ENCODE measurements at regions not wholly inside any gene's neighbourhood (a gene's known extent, or its start where the extent isn't known, plus 50 kb on each side); places are given as distances from the start of the nearest gene placed in this dataset.
"Not testable (repeated sequence)": the region's sequence is repeated elsewhere in the genome, so short reads cannot be mapped to it uniquely, and the experiment has no call there.

DNA sequence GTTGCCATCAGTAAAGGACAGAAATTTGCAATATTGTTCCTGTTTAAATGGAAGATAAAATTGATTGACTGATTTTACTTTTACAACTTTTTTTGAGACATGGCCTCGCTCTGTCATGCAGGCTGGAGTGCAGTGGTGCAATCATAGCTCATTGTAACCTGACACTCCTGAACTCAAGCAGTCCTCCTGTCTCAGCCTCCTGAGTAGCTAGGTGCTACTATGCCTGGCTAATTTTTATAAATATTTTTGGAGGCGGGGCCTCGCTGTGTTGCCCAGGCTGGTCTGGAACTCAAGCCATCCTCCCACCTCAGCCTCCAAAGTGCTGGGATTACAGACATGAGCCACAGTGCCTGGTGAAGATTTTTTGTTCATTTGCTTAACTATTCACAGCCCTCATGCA is 96.8 kb upstream of the GARIN1A start:
- TF ChIP-seq, protein P1, sequence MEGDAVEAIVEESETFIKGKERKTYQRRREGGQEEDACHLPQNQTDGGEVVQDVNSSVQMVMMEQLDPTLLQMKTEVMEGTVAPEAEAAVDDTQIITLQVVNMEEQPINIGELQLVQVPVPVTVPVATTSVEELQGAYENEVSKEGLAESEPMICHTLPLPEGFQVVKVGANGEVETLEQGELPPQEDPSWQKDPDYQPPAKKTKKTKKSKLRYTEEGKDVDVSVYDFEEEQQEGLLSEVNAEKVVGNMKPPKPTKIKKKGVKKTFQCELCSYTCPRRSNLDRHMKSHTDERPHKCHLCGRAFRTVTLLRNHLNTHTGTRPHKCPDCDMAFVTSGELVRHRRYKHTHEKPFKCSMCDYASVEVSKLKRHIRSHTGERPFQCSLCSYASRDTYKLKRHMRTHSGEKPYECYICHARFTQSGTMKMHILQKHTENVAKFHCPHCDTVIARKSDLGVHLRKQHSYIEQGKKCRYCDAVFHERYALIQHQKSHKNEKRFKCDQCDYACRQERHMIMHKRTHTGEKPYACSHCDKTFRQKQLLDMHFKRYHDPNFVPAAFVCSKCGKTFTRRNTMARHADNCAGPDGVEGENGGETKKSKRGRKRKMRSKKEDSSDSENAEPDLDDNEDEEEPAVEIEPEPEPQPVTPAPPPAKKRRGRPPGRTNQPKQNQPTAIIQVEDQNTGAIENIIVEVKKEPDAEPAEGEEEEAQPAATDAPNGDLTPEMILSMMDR (IDR thresholded peaks at IDR 0.05; ENCODE audit: borderline replicate concordance, extremely low read depth, low read length, poor library complexity, severe bottlenecking): not testable (repeated sequence)
- TF ChIP-seq EZH2 (IDR thresholded peaks at IDR 0.05; ENCODE audit: borderline replicate concordance, low read depth, low read length, severe bottlenecking): not testable (repeated sequence)
